ENCODE measurements at regions not wholly inside any gene's neighbourhood (a gene's known extent, or its start where the extent isn't known, plus 50 kb on each side); places are given as distances from the start of the nearest gene placed in this dataset.

- TF ChIP-seq CTCF (conservative IDR thresholded peaks at IDR 0.05), result no peak
- DNase-seq (ENCODE audit: low read depth, low spot score), result no peak
- H3K27me3 Mint-ChIP-seq (ENCODE audit: low read depth), result peaks cover 49% of the 10 kb centered on the region
- H3K27ac Mint-ChIP-seq (ENCODE audit: unreplicated experiment), result no peak overlapping the region
- no peak overlapping the region for H3K4me3 Mint-ChIP-seq
- H3K36me3 Mint-ChIP-seq (ENCODE audit: low read depth), result no peaks in the 10 kb centered on the region
- H3K9me3 Mint-ChIP-seq, result peaks cover 11% of the 10 kb centered on the region
- H3K4me1 Mint-ChIP-seq, result peaks cover 31% of the 10 kb centered on the region
These were observed 348.1 kb downstream of the BRD1 start for GRCh38 chr22:49479566-49479965.

- no peak for TF ChIP-seq CTCF (conservative IDR thresholded peaks at IDR 0.05)
- H3K4me1 Mint-ChIP-seq, result peaks cover 28% of the 10 kb centered on the region
- H3K4me3 Mint-ChIP-seq, result no peak overlapping the region
- H3K9me3 Mint-ChIP-seq, result peaks cover 11% of the 10 kb centered on the region
- H3K27me3 Mint-ChIP-seq (ENCODE audit: low read depth), result peaks cover 24% of the 10 kb centered on the region
- no peaks in the 10 kb centered on the region for H3K36me3 Mint-ChIP-seq (ENCODE audit: low read depth)
- no peak overlapping the region for H3K27ac Mint-ChIP-seq (ENCODE audit: unreplicated experiment)
- no peak for DNase-seq (ENCODE audit: low read depth, low spot score)
These were observed 350.8 kb downstream of the BRD1 start for GRCh38 chr22:49476800-49477400.

- Mint-ChIP-seq H3K36me3 (ENCODE audit: low read depth) (no peaks in the 10 kb centered on the region), H3K4me3 (no peak overlapping the region), H3K27ac (ENCODE audit: unreplicated experiment) (no peak overlapping the region), H3K27me3 (ENCODE audit: low read depth) (peaks cover 17% of the 10 kb centered on the region), H3K9me3 (peaks cover 11% of the 10 kb centered on the region), H3K4me1 (peaks cover 20% of the 10 kb centered on the region)
- DNase-seq (ENCODE audit: low read depth, low spot score), result no peak
- no peak for TF ChIP-seq CTCF (conservative IDR thresholded peaks at IDR 0.05)
These were observed 351.5 kb downstream of the BRD1 start for GRCh38 chr22:49476176-49476575.

GRCh38 chr22:49475253-49475652 lies 352.4 kb downstream of the BRD1 start:
- DNase-seq (ENCODE audit: low read depth, low spot score), result no peak
- Mint-ChIP-seq H3K27ac (ENCODE audit: unreplicated experiment) (no peak overlapping the region), H3K4me3 (no peak overlapping the region), H3K36me3 (ENCODE audit: low read depth) (no peaks in the 10 kb centered on the region), H3K27me3 (ENCODE audit: low read depth) (peaks cover 8% of the 10 kb centered on the region), H3K4me1 (peaks cover 11% of the 10 kb centered on the region), H3K9me3 (peaks cover 11% of the 10 kb centered on the region)
- TF ChIP-seq CTCF (conservative IDR thresholded peaks at IDR 0.05), result no peak

- Mint-ChIP-seq H3K9me3 (peaks cover 8% of the 10 kb centered on the region), H3K27me3 (ENCODE audit: low read depth) (no peaks in the 10 kb centered on the region), H3K4me1 (peaks cover 11% of the 10 kb centered on the region), H3K27ac (ENCODE audit: unreplicated experiment) (no peak overlapping the region), H3K4me3 (no peak overlapping the region), H3K36me3 (ENCODE audit: low read depth) (no peaks in the 10 kb centered on the region)
- DNase-seq (ENCODE audit: low read depth, low spot score), result no peak
- no peak for TF ChIP-seq CTCF (conservative IDR thresholded peaks at IDR 0.05)
These were observed 354.4 kb downstream of the BRD1 start for GRCh38 chr22:49473286-49473685.

Measured in neural crest cell (in vitro differentiated cells).